ENCODE measurements at regions not wholly inside any gene's neighbourhood (a gene's known extent, or its start where the extent isn't known, plus 50 kb on each side); places are given as distances from the start of the nearest gene placed in this dataset.

GRCh38 chr4:11182586-11183355 is 245.9 kb downstream of the HS3ST1 start:
- Histone ChIP-seq H3K4me3 (ENCODE audit: low read depth, low read length) (no peak overlapping the region), H3K36me3 (ENCODE audit: control insufficient read depth, insufficient read depth, low read length) (no peaks in the 10 kb centered on the region), H3K27me3 (ENCODE audit: control insufficient read depth, insufficient read depth, low read length) (no peaks in the 10 kb centered on the region)
- no peak for TF ChIP-seq CTCF (IDR thresholded peaks at IDR 0.05; ENCODE audit: insufficient read depth, low read length, severe bottlenecking)
- DNase-seq (ENCODE audit: low read depth) (peak; percentile 75), FAIRE-seq (no peak)

- no peak for FAIRE-seq
- no peak for TF ChIP-seq CTCF (IDR thresholded peaks at IDR 0.05; ENCODE audit: insufficient read depth, low read length, severe bottlenecking)
Observed at GRCh38 chr4:11182031-11182430, 246.7 kb downstream of the HS3ST1 start.

GRCh38 chr4:11179796-11180195 is 248.9 kb downstream of the HS3ST1 start:
- FAIRE-seq (no peak), DNase-seq (ENCODE audit: low read depth) (no peak)
- no peak for TF ChIP-seq CTCF (IDR thresholded peaks at IDR 0.05; ENCODE audit: insufficient read depth, low read length, severe bottlenecking)
- H3K4me3 ChIP-seq (ENCODE audit: low read depth, low read length): no peak overlapping the region
- no peaks in the 10 kb centered on the region for H3K36me3 ChIP-seq (ENCODE audit: control insufficient read depth, insufficient read depth, low read length)
- no peaks in the 10 kb centered on the region for H3K27me3 ChIP-seq (ENCODE audit: control insufficient read depth, insufficient read depth, low read length)

More at GRCh38 chr4:11182031-11182430, 246.7 kb downstream of the HS3ST1 start:
- Histone ChIP-seq H3K27me3 (ENCODE audit: control insufficient read depth, insufficient read depth, low read length) (no peaks in the 10 kb centered on the region), H3K4me3 (ENCODE audit: low read depth, low read length) (no peak overlapping the region), H3K36me3 (ENCODE audit: control insufficient read depth, insufficient read depth, low read length) (no peaks in the 10 kb centered on the region)
- DNase-seq (ENCODE audit: low read depth): peak; percentile 27

GRCh38 chr4:11178433-11178832 is 250.3 kb downstream of the HS3ST1 start:
- FAIRE-seq (no peak), DNase-seq (ENCODE audit: low read depth) (no peak)
- Histone ChIP-seq H3K27me3 (ENCODE audit: control insufficient read depth, insufficient read depth, low read length) (no peaks in the 10 kb centered on the region), H3K4me3 (ENCODE audit: low read depth, low read length) (no peak overlapping the region), H3K36me3 (ENCODE audit: control insufficient read depth, insufficient read depth, low read length) (no peaks in the 10 kb centered on the region)
- TF ChIP-seq CTCF (IDR thresholded peaks at IDR 0.05; ENCODE audit: insufficient read depth, low read length, severe bottlenecking): no peak

GRCh38 chr4:11175374-11175773 is 253.3 kb downstream of the HS3ST1 start:
- Histone ChIP-seq H3K4me3 (ENCODE audit: low read depth, low read length) (no peak overlapping the region), H3K36me3 (ENCODE audit: control insufficient read depth, insufficient read depth, low read length) (no peaks in the 10 kb centered on the region), H3K27me3 (ENCODE audit: control insufficient read depth, insufficient read depth, low read length) (no peaks in the 10 kb centered on the region)
- DNase-seq (ENCODE audit: low read depth): no peak
- FAIRE-seq: no peak
- TF ChIP-seq CTCF (IDR thresholded peaks at IDR 0.05; ENCODE audit: insufficient read depth, low read length, severe bottlenecking): no peak

- no peaks in the 10 kb centered on the region for H3K27me3 ChIP-seq (ENCODE audit: control insufficient read depth, insufficient read depth, low read length)
- H3K36me3 ChIP-seq (ENCODE audit: control insufficient read depth, insufficient read depth, low read length): no peaks in the 10 kb centered on the region
- FAIRE-seq (no peak), DNase-seq (ENCODE audit: low read depth) (no peak)
- H3K4me3 ChIP-seq (ENCODE audit: low read depth, low read length): no peak overlapping the region
- TF ChIP-seq CTCF (IDR thresholded peaks at IDR 0.05; ENCODE audit: insufficient read depth, low read length, severe bottlenecking): no peak
Observed at GRCh38 chr4:11166606-11167005, 262.1 kb downstream of the HS3ST1 start.
